ENCODE measurements at regions not wholly inside any gene's neighbourhood (a gene's known extent, or its start where the extent isn't known, plus 50 kb on each side); places are given as distances from the start of the nearest gene placed in this dataset.

DNA sequence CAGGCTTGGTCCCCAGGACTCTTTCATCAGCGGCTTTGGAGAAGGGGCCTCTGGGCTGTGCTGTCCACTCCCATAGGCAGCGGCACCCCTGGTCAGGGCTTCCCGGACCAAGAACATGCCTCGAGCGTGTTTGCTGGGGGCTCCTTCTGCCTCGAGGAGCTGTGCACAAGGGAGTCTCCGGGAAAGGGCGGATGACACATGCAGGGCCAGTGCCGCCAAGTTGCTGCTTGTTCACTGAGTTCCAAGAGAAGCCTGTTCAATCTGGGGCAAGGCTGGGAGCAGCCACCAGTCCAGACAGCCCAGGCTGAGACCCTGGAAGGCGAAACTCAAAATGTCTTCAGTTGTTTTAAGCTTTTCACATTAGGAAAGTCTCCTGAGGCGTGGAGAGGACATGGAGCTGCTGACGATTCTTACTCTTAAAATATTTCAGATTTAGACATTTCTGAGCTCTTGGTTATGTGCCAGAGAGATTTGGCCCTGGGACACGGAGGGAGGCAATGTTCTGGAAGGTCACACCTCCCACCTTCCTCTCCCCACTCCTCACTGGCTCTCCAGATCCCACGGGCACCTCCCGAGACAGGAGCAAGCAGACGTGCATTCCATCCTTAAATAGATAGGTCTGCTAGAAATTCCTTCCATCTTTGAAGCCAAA, 84.5 kb upstream of the ZNF469 start:
- CTCF ChIA-PET = no interaction called here
- peaks cover 4% of the 10 kb centered on the region for H3K9me3 Mint-ChIP-seq
- no peak overlapping the region for H3K4me3 Mint-ChIP-seq
- H3K36me3 Mint-ChIP-seq = no peaks in the 10 kb centered on the region
- H3K27me3 Mint-ChIP-seq = peaks cover 3% of the 10 kb centered on the region
- no peak for DNase-seq
- no peak overlapping the region for H3K27ac Mint-ChIP-seq
- peaks cover 7% of the 10 kb centered on the region for H3K4me1 Mint-ChIP-seq

DNA sequence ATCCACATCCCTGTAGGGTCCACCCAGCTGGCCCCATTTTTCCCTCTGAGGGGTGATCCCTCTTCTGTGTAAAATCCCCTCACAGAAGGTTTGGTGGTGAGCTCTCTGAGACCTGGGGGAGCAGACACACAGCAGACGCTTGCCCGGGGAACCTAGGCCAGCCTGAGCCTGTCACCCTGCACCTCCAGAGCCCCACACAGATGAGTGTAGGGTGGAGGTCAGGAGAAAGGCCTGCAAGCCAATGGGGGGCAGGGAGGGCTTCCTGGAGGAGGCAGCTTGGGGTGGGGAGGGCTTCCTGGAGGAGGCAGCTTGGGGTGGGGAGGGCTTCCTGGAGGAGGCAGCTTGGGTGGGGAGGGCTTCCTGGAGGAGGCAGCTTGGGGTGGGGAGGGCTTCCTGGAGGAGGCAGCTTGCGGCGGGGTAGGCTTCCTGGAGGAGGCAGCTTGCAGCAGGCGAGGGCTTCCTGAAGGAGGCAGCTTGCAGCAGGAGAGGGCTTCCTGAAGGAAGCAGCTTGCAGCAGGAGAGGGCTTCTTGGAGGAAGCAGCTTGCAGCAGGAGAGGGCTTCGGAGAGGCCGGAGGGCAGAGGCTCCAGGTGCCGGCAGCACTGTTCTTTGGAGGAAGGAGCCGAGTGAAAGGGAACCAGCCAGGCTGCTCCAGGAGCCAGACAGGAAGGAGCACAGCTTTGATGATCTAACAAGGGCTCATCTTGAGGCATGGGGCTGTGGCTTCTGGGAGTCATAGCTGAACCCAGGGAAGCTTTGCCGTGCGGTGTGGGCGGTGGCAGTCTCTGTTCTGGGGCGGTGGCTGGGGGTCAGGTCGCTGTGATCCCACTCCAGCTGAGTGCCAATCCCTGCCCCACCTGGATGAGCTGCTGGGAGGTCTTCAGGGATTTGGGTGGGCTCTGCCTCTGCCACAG, 83.7 kb upstream of the ZNF469 start:
- CTCF ChIA-PET = no interaction called here
- H3K27ac Mint-ChIP-seq = no peak overlapping the region
- H3K36me3 Mint-ChIP-seq = no peaks in the 10 kb centered on the region
- peaks cover 7% of the 10 kb centered on the region for H3K4me1 Mint-ChIP-seq
- H3K4me3 Mint-ChIP-seq = no peak overlapping the region
- H3K9me3 Mint-ChIP-seq = peaks cover 4% of the 10 kb centered on the region
- no peak for DNase-seq
- H3K27me3 Mint-ChIP-seq = peaks cover 3% of the 10 kb centered on the region

GRCh38 chr16:88299751-88300462, 82.9 kb upstream of the ZNF469 start:
- no peak overlapping the region for H3K27ac Mint-ChIP-seq

GRCh38 chr16:88300463-88300835, 82.3 kb upstream of the ZNF469 start:
- peaks cover 7% of the 10 kb centered on the region for H3K4me1 Mint-ChIP-seq
- H3K9me3 Mint-ChIP-seq = peaks cover 10% of the 10 kb centered on the region
- no peak overlapping the region for H3K27ac Mint-ChIP-seq
- no peak for DNase-seq
- H3K4me3 Mint-ChIP-seq = no peak overlapping the region
- CTCF ChIA-PET = interaction anchor here (0.7 kb wide), 1 partner anchor 19 kb away, joined by 3 read pairs; no protein-coding TSS in a partner anchor
- no peaks in the 10 kb centered on the region for H3K36me3 Mint-ChIP-seq
- peaks cover 3% of the 10 kb centered on the region for H3K27me3 Mint-ChIP-seq

More at GRCh38 chr16:88299751-88300462, 82.9 kb upstream of the ZNF469 start:
- CTCF ChIA-PET = no interaction called here
- no peak for DNase-seq
- Mint-ChIP-seq H3K36me3 (no peaks in the 10 kb centered on the region), H3K4me1 (peaks cover 7% of the 10 kb centered on the region), H3K27me3 (peaks cover 3% of the 10 kb centered on the region), H3K4me3 (no peak overlapping the region), H3K9me3 (peaks cover 5% of the 10 kb centered on the region)

DNA sequence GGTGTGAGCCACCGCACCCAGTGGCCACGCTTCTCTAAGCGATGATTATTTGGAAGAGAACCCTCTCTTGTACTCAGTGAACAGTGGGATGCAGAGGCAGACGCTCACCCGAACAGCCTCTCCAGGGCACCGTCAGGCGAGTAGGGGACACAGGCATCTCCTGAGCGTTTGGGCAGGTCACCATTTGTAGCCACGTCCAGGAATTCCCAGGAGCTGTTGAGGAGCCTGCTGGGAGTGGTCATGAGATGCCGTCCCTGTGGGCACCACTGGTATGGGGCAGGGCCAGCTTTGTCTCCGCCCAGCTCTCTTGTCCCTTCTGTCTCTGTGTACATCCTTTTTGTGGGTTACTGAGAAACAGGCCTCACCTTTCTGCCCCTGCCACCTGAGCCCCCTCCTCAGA, 81.3 kb upstream of the ZNF469 start:
- CTCF ChIA-PET = no interaction called here
- no peaks in the 10 kb centered on the region for H3K36me3 Mint-ChIP-seq
- H3K27me3 Mint-ChIP-seq = peaks cover 3% of the 10 kb centered on the region
- DNase-seq = no peak
- H3K9me3 Mint-ChIP-seq = peaks cover 12% of the 10 kb centered on the region
- H3K4me3 Mint-ChIP-seq = no peak overlapping the region
- peaks cover 7% of the 10 kb centered on the region for H3K4me1 Mint-ChIP-seq
- H3K27ac Mint-ChIP-seq = no peak overlapping the region

DNA sequence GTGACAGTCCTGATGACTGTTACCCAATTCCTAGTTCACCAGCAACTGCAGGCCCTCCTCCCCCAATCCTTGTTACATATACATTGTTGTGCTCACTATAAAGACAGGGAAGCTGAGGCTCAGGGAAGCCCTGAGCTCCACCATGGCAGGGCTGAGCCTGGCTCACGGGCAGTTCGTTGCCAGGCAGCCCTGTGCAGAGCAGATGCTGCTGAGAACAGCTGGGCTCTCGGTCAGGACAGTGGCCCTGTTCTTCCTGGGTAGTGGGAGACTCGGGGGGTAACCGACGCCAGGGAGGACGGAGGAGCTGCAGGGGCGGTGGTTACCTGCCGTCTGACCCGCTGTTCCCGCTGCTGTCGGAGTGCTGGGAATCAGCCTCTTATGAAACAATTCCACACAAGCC, 80.9 kb upstream of the ZNF469 start:
- DNase-seq = no peak
- CTCF ChIA-PET = no interaction called here
- Mint-ChIP-seq H3K4me3 (no peak overlapping the region), H3K27ac (no peak overlapping the region), H3K9me3 (peaks cover 10% of the 10 kb centered on the region), H3K27me3 (peaks cover 3% of the 10 kb centered on the region), H3K4me1 (peaks cover 7% of the 10 kb centered on the region), H3K36me3 (no peaks in the 10 kb centered on the region)

- no peaks in the 10 kb centered on the region for H3K36me3 Mint-ChIP-seq
- CTCF ChIA-PET = no interaction called here
- H3K9me3 Mint-ChIP-seq = peaks cover 10% of the 10 kb centered on the region
- H3K4me1 Mint-ChIP-seq = peaks cover 7% of the 10 kb centered on the region
- H3K27ac Mint-ChIP-seq = no peak overlapping the region
- H3K4me3 Mint-ChIP-seq = no peak overlapping the region
- peaks cover 3% of the 10 kb centered on the region for H3K27me3 Mint-ChIP-seq
- no peak for DNase-seq
Observed at GRCh38 chr16:88302666-88303065, 80.1 kb upstream of the ZNF469 start.

- no peak for DNase-seq
- CTCF ChIA-PET = no interaction called here
- Mint-ChIP-seq H3K27me3 (peaks cover 7% of the 10 kb centered on the region), H3K4me3 (no peak overlapping the region), H3K4me1 (peaks cover 7% of the 10 kb centered on the region), H3K36me3 (no peaks in the 10 kb centered on the region), H3K27ac (no peak overlapping the region), H3K9me3 (peaks cover 10% of the 10 kb centered on the region)
Observed at GRCh38 chr16:88303405-88303804, 79.4 kb upstream of the ZNF469 start.

DNA sequence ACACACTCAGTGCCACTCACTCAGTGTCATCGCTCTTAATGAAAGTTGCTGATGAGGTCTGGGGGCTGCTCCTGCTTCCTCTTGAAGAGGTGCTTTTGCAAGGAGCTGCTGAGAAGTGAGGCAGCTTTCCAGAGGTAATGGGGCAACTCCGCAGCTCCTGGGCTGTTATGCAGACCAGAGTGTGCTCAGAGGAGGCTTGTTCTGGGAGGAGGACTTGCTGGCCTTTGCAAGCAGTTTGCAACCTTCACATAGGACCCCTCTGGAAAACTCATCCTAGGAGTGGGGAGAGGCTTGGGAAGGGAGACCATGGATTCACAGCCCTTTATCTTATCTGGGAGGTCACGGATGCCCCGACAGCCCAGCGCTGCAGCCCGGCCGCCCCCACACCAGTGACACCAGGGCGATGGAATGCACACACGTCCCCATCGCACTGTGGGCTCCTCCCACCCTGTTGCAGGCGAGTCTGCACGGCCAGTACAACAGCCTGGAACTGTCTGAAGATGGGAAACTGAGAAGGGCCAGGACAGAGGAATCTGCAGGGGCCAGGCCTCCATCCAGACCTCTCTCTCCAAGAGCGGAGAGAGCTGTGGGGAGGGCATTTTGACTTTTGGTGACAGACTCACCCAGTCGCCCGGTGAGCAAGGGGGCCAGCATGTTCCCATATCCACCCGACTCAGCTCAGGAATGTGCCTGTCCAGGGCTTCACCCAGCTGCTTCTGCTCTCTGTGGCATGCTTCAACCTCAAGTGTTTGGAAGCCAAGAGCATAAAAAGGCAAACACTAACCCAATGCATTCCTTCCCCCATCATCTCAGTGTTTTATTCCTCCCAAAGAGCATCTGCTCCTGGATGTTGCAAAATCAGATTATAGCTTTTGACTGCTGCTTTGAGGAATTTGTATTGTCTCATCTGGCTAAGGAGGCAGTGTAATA, 78.6 kb upstream of the ZNF469 start:
- Mint-ChIP-seq H3K9me3 (peaks cover 10% of the 10 kb centered on the region), H3K27me3 (peaks cover 14% of the 10 kb centered on the region), H3K4me1 (peaks cover 5% of the 10 kb centered on the region), H3K4me3 (no peak overlapping the region), H3K36me3 (no peaks in the 10 kb centered on the region), H3K27ac (no peak overlapping the region)
- no peak for DNase-seq
- CTCF ChIA-PET = no interaction called here

DNA sequence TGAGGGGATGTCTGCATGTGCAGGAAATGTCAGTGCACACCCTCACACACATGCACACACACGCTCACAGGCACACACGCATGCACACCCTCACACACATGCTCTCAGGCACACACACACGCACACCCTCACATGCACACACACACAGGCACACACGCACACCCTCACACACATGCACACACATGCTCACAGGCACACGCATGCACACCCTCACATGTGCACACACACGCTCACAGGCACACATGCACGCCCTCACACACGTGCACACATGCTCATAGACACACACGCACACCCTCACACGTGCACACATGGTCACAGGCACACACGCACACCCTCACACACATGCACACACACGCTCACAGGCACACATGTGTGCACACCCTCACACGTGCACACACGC, 77.6 kb upstream of the ZNF469 start:
- Mint-ChIP-seq H3K4me1 (peaks cover 2% of the 10 kb centered on the region), H3K36me3 (no peaks in the 10 kb centered on the region), H3K27me3 (peaks cover 14% of the 10 kb centered on the region), H3K9me3 (peaks cover 10% of the 10 kb centered on the region), H3K4me3 (no peak overlapping the region), H3K27ac (no peak overlapping the region)
- no peak for DNase-seq
- CTCF ChIA-PET = no interaction called here

DNA sequence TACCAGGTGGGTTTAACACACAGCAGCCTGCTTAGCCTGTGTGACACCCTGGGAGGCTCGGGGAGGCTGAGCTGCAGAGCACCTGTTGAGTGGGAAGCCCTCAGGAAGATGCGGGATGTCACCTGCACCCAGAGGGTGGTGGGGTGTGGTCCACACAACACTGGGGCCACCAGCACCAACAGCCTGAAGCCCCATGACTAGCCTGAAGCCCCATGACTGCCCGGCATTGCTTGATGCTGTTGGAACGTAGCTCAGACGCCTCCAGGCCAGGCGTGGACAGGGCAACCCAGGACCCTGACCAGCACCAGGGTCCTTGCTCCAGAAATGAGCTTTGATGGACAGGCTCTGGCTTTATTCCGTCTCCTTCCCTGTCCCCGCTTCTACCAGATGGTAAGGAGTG, 76.3 kb upstream of the ZNF469 start:
- CTCF ChIA-PET = no interaction called here
- H3K27ac Mint-ChIP-seq = no peak overlapping the region

GRCh38 chr16:88306860-88307545, 75.8 kb upstream of the ZNF469 start:
- H3K4me1 Mint-ChIP-seq = no peaks in the 10 kb centered on the region
- no peak overlapping the region for H3K4me3 Mint-ChIP-seq
- no peak for DNase-seq

More for the DNA sequence above, 76.3 kb upstream of the ZNF469 start:
- H3K27me3 Mint-ChIP-seq = peaks cover 15% of the 10 kb centered on the region
- no peak for DNase-seq
- no peaks in the 10 kb centered on the region for H3K36me3 Mint-ChIP-seq
- no peak overlapping the region for H3K4me3 Mint-ChIP-seq
- H3K9me3 Mint-ChIP-seq = peaks cover 10% of the 10 kb centered on the region
- no peaks in the 10 kb centered on the region for H3K4me1 Mint-ChIP-seq

DNA sequence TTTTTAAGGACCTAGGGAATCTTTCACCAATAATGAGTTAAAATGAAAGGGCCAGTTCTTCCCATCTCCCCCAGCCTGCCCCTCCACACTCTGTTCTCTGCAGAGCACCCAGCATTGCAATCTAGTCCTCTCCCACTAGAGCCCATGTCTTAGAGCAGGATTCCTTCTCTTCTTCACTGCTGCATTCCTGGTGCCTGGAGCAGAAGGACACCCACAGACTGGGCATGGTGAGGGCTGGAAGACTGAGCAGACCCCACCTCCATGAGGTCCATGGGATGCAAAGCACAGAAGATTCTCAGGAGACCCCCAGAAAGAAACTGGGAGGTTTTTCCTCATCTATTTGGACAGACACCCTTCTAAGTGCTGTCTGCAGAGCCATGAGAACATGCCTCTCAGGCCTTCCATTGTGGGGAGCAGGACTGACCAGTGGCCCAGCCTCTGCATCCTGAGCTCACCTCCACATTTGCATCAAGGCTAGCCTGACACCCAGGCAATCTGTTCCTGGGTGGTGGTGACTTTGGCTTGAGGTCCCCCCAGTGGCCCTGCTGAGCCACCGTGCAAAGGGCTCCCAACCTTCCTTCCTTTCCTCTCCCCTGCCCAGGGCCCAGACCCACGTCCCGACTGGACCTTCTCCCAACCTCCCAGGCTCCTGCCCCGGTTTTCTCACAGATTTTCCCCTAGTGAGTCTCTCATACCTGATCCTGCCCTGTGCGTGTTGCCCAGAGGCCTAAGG, 74.2 kb upstream of the ZNF469 start:
- CTCF ChIA-PET = no interaction called here
- no peaks in the 10 kb centered on the region for H3K36me3 Mint-ChIP-seq
- H3K27ac Mint-ChIP-seq = no peak overlapping the region
- H3K4me3 Mint-ChIP-seq = no peak overlapping the region
- H3K9me3 Mint-ChIP-seq = peaks cover 15% of the 10 kb centered on the region
- peaks cover 15% of the 10 kb centered on the region for H3K27me3 Mint-ChIP-seq
- DNase-seq = no peak
- no peaks in the 10 kb centered on the region for H3K4me1 Mint-ChIP-seq

More at GRCh38 chr16:88306860-88307545, 75.8 kb upstream of the ZNF469 start:
- no peak overlapping the region for H3K27ac Mint-ChIP-seq
- no peaks in the 10 kb centered on the region for H3K36me3 Mint-ChIP-seq
- CTCF ChIA-PET = no interaction called here
- peaks cover 15% of the 10 kb centered on the region for H3K27me3 Mint-ChIP-seq
- H3K9me3 Mint-ChIP-seq = peaks cover 10% of the 10 kb centered on the region

Measured in activated naive CD4-positive, alpha-beta T cell treated with anti-CD3 and anti-CD28 coated beads, Interleukin-2, amount 10 ng/mL, durations not matched to agents 7 days and 5 days (primary cell).